PC-3 (cell line): ENCODE measurements at regions not wholly inside any gene's neighbourhood (a gene's known extent, or its start where the extent isn't known, plus 50 kb on each side); places are given as distances from the start of the nearest gene placed in this dataset.

Experiments
- EZH2phosphoT487 ChIP-seq: fragments of 300-600 bp; sonication (generic); IDR thresholded peaks from 2 replicates; pipeline ENCODE4 v1.6.1; 2018; ENCODE audit warnings: mild to moderate bottlenecking, antibody characterized with exemption, low read length, borderline replicate concordance
- TF ChIP-seq, protein P1 (sequence below): fragments of 300-600 bp; sonication (generic); conservative IDR thresholded peaks from 2 replicates; pipeline ENCODE4 v1.5.1; 2017; ENCODE audit warnings: antibody characterized with exemption, low read depth, mild to moderate bottlenecking, low read length

DNA sequence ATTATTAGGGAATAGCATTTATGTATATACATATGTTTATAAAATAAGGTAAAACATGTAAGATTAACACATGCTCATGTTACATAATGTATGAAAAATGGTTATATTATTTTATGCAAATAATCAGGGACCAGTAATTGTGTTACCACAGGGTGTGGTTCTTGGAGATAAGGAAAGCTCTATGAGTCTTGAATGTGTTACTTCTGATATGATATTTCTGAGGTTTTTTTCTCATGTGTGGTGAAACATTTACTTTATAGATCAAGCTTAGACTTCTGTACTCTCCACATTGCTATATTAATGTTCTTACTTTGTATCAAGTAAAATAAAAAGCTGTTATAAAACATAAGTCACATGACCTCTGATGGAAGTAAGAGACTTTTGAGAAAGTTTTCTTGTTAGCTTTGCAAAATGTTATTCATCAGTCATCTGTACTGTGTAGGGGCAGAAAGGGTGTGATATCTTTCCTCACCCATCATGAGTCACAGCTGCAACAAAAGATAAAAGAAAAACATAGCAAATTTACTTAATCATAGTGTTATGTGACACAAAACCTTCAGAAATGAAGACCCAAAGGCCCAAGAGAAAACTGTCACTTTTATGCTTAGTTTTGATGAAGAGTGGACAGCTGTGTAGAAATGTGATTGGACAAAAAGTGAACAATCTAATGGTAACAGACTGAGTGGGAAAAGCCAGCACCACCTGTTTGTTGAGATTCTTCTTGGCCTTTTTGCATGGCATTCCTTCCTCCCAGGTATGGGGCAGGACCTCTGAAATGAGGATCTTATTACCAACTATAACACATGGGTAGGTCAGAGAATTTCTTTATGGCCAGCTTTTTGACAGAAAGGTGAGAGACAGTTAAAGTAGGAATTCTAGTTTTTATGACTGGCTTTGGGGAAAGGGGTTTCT, 632.3 kb downstream of the PDHA2 start:
- TF ChIP-seq, protein P1, sequence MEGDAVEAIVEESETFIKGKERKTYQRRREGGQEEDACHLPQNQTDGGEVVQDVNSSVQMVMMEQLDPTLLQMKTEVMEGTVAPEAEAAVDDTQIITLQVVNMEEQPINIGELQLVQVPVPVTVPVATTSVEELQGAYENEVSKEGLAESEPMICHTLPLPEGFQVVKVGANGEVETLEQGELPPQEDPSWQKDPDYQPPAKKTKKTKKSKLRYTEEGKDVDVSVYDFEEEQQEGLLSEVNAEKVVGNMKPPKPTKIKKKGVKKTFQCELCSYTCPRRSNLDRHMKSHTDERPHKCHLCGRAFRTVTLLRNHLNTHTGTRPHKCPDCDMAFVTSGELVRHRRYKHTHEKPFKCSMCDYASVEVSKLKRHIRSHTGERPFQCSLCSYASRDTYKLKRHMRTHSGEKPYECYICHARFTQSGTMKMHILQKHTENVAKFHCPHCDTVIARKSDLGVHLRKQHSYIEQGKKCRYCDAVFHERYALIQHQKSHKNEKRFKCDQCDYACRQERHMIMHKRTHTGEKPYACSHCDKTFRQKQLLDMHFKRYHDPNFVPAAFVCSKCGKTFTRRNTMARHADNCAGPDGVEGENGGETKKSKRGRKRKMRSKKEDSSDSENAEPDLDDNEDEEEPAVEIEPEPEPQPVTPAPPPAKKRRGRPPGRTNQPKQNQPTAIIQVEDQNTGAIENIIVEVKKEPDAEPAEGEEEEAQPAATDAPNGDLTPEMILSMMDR, result no peak
- TF ChIP-seq EZH2phosphoT487, result no peak
